GM18870 (cell line): ENCODE measurements at regions not wholly inside any gene's neighbourhood (a gene's known extent, or its start where the extent isn't known, plus 50 kb on each side); places are given as distances from the start of the nearest gene placed in this dataset.
A peak's percentile ranks its signal among the peaks of the same experiment; 100 is the strongest.

Source experiments
- ATAC-seq: cut with Tn5 transposase; IDR thresholded peaks from one replicate; pipeline ENCODE4 v1.9.1; 2021; ENCODE audit warnings: moderate library complexity; ENCODE audit not compliant: unreplicated experiment

- no peak for ATAC-seq
Observed at GRCh38 chr7:118013252-118014010, 140.2 kb upstream of the CTTNBP2 start.

GRCh38 chr7:118022546-118022945 lies 149.3 kb upstream of the CTTNBP2 start:
- ATAC-seq: no peak

- no peak for ATAC-seq
Observed at GRCh38 chr7:118026791-118027190, 153.6 kb upstream of the CTTNBP2 start.

DNA sequence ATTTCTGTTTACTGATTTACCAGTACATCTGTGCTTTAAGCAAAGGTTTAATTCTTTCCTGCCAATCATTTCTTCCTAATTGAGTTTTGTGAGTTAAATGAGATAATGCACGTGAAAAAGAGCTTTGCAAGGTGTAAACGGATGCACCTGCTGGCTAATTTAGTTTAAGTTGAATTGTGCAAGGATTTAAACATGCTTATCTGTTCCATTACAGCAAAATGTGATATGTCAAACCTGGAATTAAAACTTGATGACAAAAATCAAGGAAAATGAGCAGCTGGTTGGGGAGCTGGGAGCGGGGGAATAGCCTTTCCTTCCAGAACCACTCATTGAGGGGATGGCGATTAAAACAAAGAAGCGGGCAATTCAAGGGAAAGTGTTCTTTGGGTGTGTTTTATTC lies 155.0 kb upstream of the CTTNBP2 start:
- ATAC-seq: no peak

- no peak for ATAC-seq
Observed at GRCh38 chr7:118029826-118030422, 154.0 kb upstream of the LSM8 start.

DNA sequence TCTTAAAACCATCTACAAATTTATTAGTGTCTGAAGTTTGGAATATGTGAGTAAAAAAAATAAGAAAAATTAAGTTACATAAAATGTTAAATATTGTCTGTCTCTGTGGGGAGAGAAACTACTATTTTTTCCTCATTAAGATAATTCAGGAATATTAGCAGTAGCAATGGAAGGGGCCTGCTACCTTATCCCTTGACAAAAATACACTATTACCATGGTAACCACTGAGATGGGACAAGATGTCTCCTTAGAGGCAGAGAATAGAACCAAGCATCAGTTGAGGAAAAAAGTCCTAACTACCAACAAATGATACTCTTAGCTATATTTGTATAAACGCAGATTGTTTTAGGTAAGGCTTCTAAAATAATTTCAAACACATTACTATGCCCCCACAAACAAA lies 150.7 kb upstream of the LSM8 start:
- ATAC-seq: no peak

GRCh38 chr7:118039963-118040489 lies 143.9 kb upstream of the LSM8 start:
- ATAC-seq: no peak

DNA sequence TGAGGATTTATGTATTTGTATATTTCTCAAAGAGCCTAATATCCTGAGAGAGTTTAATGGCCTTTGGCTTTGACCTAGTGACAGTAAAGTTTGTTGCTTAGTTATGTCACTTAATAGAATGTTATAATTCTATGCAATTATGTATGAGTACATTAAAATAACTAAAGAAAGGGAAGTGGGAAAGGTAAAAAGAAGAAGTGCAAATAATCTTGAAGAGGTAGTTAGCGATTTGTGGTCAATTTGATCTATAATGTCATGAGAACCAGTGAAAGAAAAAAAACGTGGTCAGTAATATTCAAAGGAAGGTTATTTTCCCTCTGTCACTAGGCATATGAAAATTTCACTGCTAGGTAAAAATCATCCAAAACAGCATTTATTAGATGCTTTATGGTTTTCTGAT lies 143.4 kb upstream of the LSM8 start:
- ATAC-seq: peak; percentile 92

- no peak for ATAC-seq
Observed at GRCh38 chr7:118041251-118041878, 142.6 kb upstream of the LSM8 start.

GRCh38 chr7:118045629-118046028 lies 138.3 kb upstream of the LSM8 start:
- no peak for ATAC-seq

- no peak for ATAC-seq
Observed at GRCh38 chr7:118046086-118046485, 137.9 kb upstream of the LSM8 start.

- no peak for ATAC-seq
Observed at GRCh38 chr7:118046801-118047200, 137.2 kb upstream of the LSM8 start.

DNA sequence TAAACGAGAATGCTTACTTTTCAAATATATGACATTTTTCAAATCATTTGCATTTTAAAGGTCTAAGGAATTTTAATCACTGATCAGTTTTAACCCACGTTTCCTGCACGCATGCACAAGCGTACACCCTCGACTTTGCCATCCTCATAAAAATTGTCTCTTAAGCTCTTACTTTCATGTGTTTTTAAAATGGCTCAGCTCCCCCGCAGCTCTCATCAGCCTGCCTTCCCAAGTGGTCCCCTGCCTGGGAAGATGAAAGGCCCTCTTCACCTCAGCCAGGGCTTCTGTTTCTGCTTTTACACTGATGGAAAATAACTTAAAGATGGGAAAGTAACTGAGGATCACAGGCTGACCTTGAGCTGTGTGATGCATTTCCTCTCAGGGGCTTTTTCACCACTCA lies 131.6 kb upstream of the LSM8 start:
- no peak for ATAC-seq

- no peak for ATAC-seq
Observed at GRCh38 chr7:118053353-118053752, 130.6 kb upstream of the LSM8 start.

GRCh38 chr7:118054529-118054928 lies 129.4 kb upstream of the LSM8 start:
- no peak for ATAC-seq

DNA sequence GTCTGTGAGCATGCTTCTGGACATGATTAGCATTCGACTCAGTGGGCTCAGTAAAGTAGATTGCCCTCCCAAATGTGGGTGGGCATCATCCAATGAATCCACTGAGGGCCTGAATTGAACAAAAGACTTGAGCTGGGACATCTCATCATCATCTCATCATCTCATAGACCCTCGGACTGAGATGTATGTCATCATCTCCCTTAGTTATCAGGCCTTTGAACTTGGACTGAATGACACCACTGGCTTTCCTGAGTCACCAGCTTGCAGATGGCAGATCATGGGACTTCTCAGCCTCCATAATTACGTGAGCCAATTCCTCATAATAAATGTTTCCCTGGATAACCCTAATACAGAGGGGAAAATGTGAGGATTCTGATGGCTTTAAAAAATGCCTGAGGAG lies 128.3 kb upstream of the LSM8 start:
- no peak for ATAC-seq

- ATAC-seq: no peak
Observed at GRCh38 chr7:118057404-118057803, 126.6 kb upstream of the LSM8 start.

DNA sequence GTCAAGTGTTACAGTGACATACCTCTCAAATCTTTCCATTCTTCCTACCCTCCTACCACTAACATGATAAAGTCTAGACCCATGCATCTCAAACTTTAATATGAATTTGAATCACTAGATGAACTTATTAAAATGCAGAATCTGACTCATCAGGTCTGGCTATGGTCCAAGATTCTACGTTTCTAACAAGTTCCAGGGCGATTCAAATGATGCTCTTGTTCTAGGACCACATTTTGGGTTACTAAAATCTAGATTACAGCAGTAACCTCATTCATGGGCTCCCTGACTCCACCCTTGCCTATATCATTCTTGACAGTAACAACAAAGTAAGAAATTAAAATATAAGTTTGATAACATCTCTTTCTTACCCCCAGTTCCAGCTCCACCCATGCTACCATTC lies 124.8 kb upstream of the LSM8 start:
- no peak for ATAC-seq

DNA sequence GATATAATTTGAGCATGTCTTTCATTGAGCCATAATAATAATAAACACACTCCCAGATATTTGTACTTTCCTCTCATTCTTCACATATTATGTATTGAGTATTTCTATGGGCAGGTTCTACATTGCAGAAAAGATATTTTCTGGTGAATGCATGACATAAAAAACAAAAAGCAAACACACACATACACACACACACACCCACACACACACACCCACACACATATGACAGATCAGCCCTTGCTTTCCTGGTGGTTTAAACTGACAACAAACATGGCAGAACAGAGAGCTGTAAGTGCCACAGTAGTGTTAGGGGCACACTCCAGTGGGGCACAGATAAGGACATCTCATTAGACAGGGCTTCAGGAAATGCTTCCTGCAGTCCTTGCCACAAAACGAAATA lies 123.3 kb upstream of the LSM8 start:
- no peak for ATAC-seq

GRCh38 chr7:118061386-118061785 lies 122.6 kb upstream of the LSM8 start:
- no peak for ATAC-seq

GRCh38 chr7:118072893-118073674 lies 110.9 kb upstream of the LSM8 start:
- no peak for ATAC-seq
